CD4-positive, alpha-beta memory T cell (primary cell): ENCODE measurements at regions not wholly inside any gene's neighbourhood (a gene's known extent, or its start where the extent isn't known, plus 50 kb on each side); places are given as distances from the start of the nearest gene placed in this dataset.

Experiments used
- CTCF ChIA-PET: fragments of 350-600 bp; sonication (Branson Sonifier 250); formaldehyde crosslinking; loops from one replicate; lab custom pipeline; 2021; ENCODE audit warnings: inconsistent platforms; ENCODE audit not compliant: partially characterized antibody; lab: Charles Lee
- POLR2A ChIA-PET: fragments of 350-600 bp; sonication (Branson Sonifier 250); formaldehyde crosslinking; loops from one replicate; lab custom pipeline; 2021; ENCODE audit not compliant: partially characterized antibody; lab: Charles Lee
- DNase-seq, 5 donors: peaks; one replicate each; pipeline versions ENCODE4 v3.0.0 to v3.0.0-alpha.2; 2020 to 2022; ENCODE audit warnings: mixed read lengths in 1 of 5
- H3K27ac ChIP-seq: one replicate; pipeline ENCODE4 v1.7.0; 2013; ENCODE audit warnings: low read depth, low read length
- H3K27me3 ChIP-seq: 2 replicates; pipeline ENCODE4 v1.7.0; 2013; ENCODE audit warnings: mild to moderate bottlenecking, low read length, moderate library complexity; ENCODE audit not compliant: insufficient read depth
- H3K36me3 ChIP-seq: 2 replicates; pipeline ENCODE4 v1.7.0; 2013; ENCODE audit warnings: mild to moderate bottlenecking, low read length, moderate library complexity; ENCODE audit not compliant: insufficient read depth
- H3K4me1 ChIP-seq: 2 replicates; pipeline ENCODE4 v1.7.0; 2013; ENCODE audit warnings: mild to moderate bottlenecking, low read length, moderate library complexity; ENCODE audit not compliant: insufficient read depth
- H3K4me3 ChIP-seq, 2 donors: one replicate each; pipeline ENCODE4 v1.7.0; 2013; ENCODE audit warnings: low read length in 2 of 2, mild to moderate bottlenecking in 1 of 2
- H3K9me3 ChIP-seq, 2 donors: one replicate each; pipeline ENCODE4 v1.7.0; 2013; ENCODE audit warnings: low read length in 2 of 2, control low read depth in 1 of 2; ENCODE audit not compliant: control insufficient read depth in 1 of 2
- H3K27ac Mint-ChIP-seq, 7 donors: one replicate each; pipeline ENCODE4 v1.8.0; 2020 to 2021; ENCODE audit warnings: mixed read lengths in 7 of 7, mild to moderate bottlenecking in 6 of 7, inconsistent platforms in 3 of 7, moderate library complexity in 3 of 7
- H3K27me3 Mint-ChIP-seq, 2 donors: one replicate each; pipeline ENCODE4 v1.8.0; 2020 to 2021; ENCODE audit warnings: mixed read lengths in 2 of 2
- H3K36me3 Mint-ChIP-seq, 2 donors: one replicate each; pipeline ENCODE4 v1.8.0; 2020 to 2021; ENCODE audit warnings: mixed read lengths in 2 of 2, inconsistent platforms in 1 of 2, mild to moderate bottlenecking in 1 of 2
- H3K4me1 Mint-ChIP-seq, 4 donors: one replicate each; pipeline ENCODE4 v1.8.0; 2020 to 2021; ENCODE audit warnings: mixed read lengths in 4 of 4, mild to moderate bottlenecking in 1 of 4
- H3K4me3 Mint-ChIP-seq, 8 donors: one replicate each; pipeline ENCODE4 v1.8.0; 2020 to 2021; ENCODE audit warnings: mixed read lengths in 8 of 8, mild to moderate bottlenecking in 7 of 8, moderate library complexity in 6 of 8, inconsistent platforms in 3 of 8
- H3K9me3 Mint-ChIP-seq, 8 donors: one replicate each; pipeline ENCODE4 v1.8.0; 2020 to 2021; ENCODE audit warnings: mixed read lengths in 8 of 8, mild to moderate bottlenecking in 5 of 8, inconsistent platforms in 3 of 8, moderate library complexity in 1 of 8
- intact Hi-C: fragments of 100-400 bp; cut with micrococcal nuclease; formaldehyde crosslinking; loops from one replicate; pipeline ENCODE4 v1.15.1; 2023

- CTCF ChIA-PET, result no interaction called here
- intact Hi-C loops, result no loop called here
Observed at GRCh38 chr13:100754459-100754858, 79.9 kb upstream of the TMTC4 start.

GRCh38 chr13:100753376-100753775 lies 78.8 kb upstream of the TMTC4 start:
- DNase-seq, result no peak

More at GRCh38 chr13:100754459-100754858, 79.9 kb upstream of the TMTC4 start:
- H3K9me3 Mint-ChIP-seq, result no peaks in the 10 kb centered on the region
- Histone ChIP-seq H3K36me3 (no peaks in the 10 kb centered on the region), H3K4me1 (no peaks in the 10 kb centered on the region), H3K27me3 (no peaks in the 10 kb centered on the region), H3K9me3 (no peaks in the 10 kb centered on the region), H3K27ac (no peak overlapping the region), H3K4me3 (no peak overlapping the region)
- no peaks in the 10 kb centered on the region for H3K4me1 Mint-ChIP-seq
- H3K36me3 Mint-ChIP-seq, result no peaks in the 10 kb centered on the region
- H3K27me3 Mint-ChIP-seq, result no peaks in the 10 kb centered on the region
- POLR2A ChIA-PET, result no interaction called here
- H3K4me3 Mint-ChIP-seq, result no peak overlapping the region
- H3K27ac Mint-ChIP-seq, result no peak overlapping the region
- no peak for DNase-seq

GRCh38 chr13:100751826-100752225 lies 77.2 kb upstream of the TMTC4 start:
- no peak for DNase-seq

More at GRCh38 chr13:100753376-100753775, 78.8 kb upstream of the TMTC4 start:
- no peak overlapping the region for H3K4me3 ChIP-seq
- H3K27ac ChIP-seq, result no peak overlapping the region
- Mint-ChIP-seq H3K27ac (no peak overlapping the region), H3K4me1 (no peaks in the 10 kb centered on the region), H3K27me3 (no peaks in the 10 kb centered on the region), H3K4me3 (no peak overlapping the region), H3K9me3 (no peaks in the 10 kb centered on the region), H3K36me3 (no peaks in the 10 kb centered on the region)
- H3K9me3 ChIP-seq, result no peaks in the 10 kb centered on the region
- H3K4me1 ChIP-seq, result no peaks in the 10 kb centered on the region
- CTCF ChIA-PET, result no interaction called here
- POLR2A ChIA-PET, result no interaction called here
- H3K27me3 ChIP-seq, result no peaks in the 10 kb centered on the region
- H3K36me3 ChIP-seq, result no peaks in the 10 kb centered on the region
- intact Hi-C loops, result no loop called here

DNA sequence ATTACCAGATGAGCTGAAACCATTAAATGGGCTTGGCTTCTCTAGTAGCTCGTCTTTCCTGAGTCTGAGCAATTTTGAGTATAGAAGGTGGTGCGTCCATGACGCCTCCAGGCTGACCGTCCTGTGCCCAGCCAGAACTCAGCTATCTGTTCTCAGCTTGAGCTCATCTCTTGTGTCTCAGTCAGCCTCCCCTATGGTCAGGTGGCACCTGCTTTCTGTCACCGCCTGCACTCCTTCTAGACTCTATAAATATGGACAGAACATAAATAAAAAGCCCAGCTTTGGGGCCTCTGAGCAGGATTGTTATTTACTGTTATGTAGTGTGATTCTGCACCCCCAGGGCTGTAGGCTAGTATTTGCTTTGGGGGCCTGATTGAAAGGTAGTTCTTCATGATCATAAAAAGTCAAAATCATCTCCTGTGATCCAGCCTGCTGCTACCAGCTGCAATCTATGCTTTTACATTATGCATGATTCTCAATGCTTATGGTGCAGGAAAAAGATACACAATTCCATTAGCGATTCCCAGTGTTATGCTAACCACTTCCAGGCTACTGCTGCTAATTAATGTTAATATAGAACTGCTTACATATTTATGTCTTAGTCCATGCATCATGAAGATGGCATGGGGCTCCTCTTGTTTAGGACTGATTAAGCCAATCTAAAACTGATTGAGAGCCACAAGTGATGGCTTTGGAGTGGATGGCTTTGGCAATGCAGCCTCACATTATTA lies 72.5 kb upstream of the TMTC4 start:
- Histone ChIP-seq H3K27ac (no peak overlapping the region), H3K27me3 (no peaks in the 10 kb centered on the region), H3K4me3 (no peak overlapping the region), H3K9me3 (no peaks in the 10 kb centered on the region), H3K36me3 (no peaks in the 10 kb centered on the region), H3K4me1 (no peaks in the 10 kb centered on the region)
- no peaks in the 10 kb centered on the region for H3K4me1 Mint-ChIP-seq
- POLR2A ChIA-PET, result no interaction called here
- H3K9me3 Mint-ChIP-seq, result peaks cover 0 to 6% (median 0%) of the 10 kb centered on the region in 8 donors
- H3K4me3 Mint-ChIP-seq, result no peak overlapping the region
- no peak overlapping the region for H3K27ac Mint-ChIP-seq
- CTCF ChIA-PET, result no interaction called here
- no peaks in the 10 kb centered on the region for H3K36me3 Mint-ChIP-seq
- DNase-seq, result no peak
- peaks cover 1 to 4% of the 10 kb centered on the region in 2 donors for H3K27me3 Mint-ChIP-seq
- intact Hi-C loops, result no loop called here

More at GRCh38 chr13:100751826-100752225, 77.2 kb upstream of the TMTC4 start:
- H3K4me3 Mint-ChIP-seq, result no peak overlapping the region
- H3K27ac ChIP-seq, result no peak overlapping the region
- no peak overlapping the region for H3K27ac Mint-ChIP-seq
- no peaks in the 10 kb centered on the region for H3K27me3 Mint-ChIP-seq
- no peaks in the 10 kb centered on the region for H3K36me3 ChIP-seq
- no peaks in the 10 kb centered on the region for H3K27me3 ChIP-seq
- H3K36me3 Mint-ChIP-seq, result no peaks in the 10 kb centered on the region
- no peaks in the 10 kb centered on the region for H3K9me3 ChIP-seq
- H3K4me1 ChIP-seq, result no peaks in the 10 kb centered on the region
- POLR2A ChIA-PET, result no interaction called here
- H3K9me3 Mint-ChIP-seq, result no peaks in the 10 kb centered on the region
- no peak overlapping the region for H3K4me3 ChIP-seq
- no peaks in the 10 kb centered on the region for H3K4me1 Mint-ChIP-seq
- CTCF ChIA-PET, result no interaction called here
- intact Hi-C loops, result no loop called here

GRCh38 chr13:100738176-100738855 lies 63.7 kb upstream of the TMTC4 start:
- no peak overlapping the region for H3K27ac Mint-ChIP-seq
- ChIA-PET CTCF (no interaction called here), POLR2A (no interaction called here)
- no peak overlapping the region for H3K4me3 ChIP-seq
- H3K4me1 Mint-ChIP-seq, result no peaks in the 10 kb centered on the region
- intact Hi-C loops, result no loop called here
- no peaks in the 10 kb centered on the region for H3K27me3 ChIP-seq
- DNase-seq, result no peak
- no peaks in the 10 kb centered on the region for H3K36me3 Mint-ChIP-seq
- no peaks in the 10 kb centered on the region for H3K9me3 ChIP-seq
- H3K9me3 Mint-ChIP-seq, result peaks cover 0 to 6% (median 3%) of the 10 kb centered on the region in 8 donors
- H3K27me3 Mint-ChIP-seq, result peaks cover 11 to 17% of the 10 kb centered on the region in 2 donors
- no peaks in the 10 kb centered on the region for H3K36me3 ChIP-seq
- no peak overlapping the region for H3K4me3 Mint-ChIP-seq
- no peak overlapping the region for H3K27ac ChIP-seq
- no peaks in the 10 kb centered on the region for H3K4me1 ChIP-seq

DNA sequence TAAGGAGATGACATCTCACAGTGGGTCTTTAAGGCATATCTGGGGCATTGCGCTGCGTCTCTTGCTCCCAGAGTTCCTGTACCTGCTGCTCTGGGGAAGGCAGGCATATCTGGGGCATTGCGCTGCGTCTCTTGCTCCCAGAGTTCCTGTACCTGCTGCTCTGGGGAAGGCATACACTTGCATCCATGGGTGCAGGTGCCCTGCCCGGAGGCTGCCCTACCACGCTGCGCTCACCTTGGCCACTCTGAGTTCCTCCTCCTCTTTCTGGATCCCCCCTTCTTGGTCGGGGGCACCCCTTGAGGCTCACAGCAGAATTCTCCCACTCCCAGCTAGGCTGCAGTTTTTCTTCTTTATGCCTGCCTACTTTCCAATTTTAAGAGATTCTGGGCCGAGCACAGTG lies 60.9 kb upstream of the TMTC4 start:
- CTCF ChIA-PET, result no interaction called here
- no peak overlapping the region for H3K27ac ChIP-seq
- no peaks in the 10 kb centered on the region for H3K4me1 Mint-ChIP-seq
- no peak overlapping the region for H3K27ac Mint-ChIP-seq
- peaks cover 0 to 9% (median 3%) of the 10 kb centered on the region in 8 donors for H3K9me3 Mint-ChIP-seq
- H3K4me3 Mint-ChIP-seq, result no peak overlapping the region
- no peaks in the 10 kb centered on the region for H3K9me3 ChIP-seq
- H3K27me3 ChIP-seq, result no peaks in the 10 kb centered on the region
- peaks cover 15 to 18% of the 10 kb centered on the region in 2 donors for H3K27me3 Mint-ChIP-seq
- no peaks in the 10 kb centered on the region for H3K4me1 ChIP-seq
- POLR2A ChIA-PET, result no interaction called here
- H3K36me3 Mint-ChIP-seq, result no peaks in the 10 kb centered on the region
- no peak for DNase-seq
- intact Hi-C loops, result no loop called here
- H3K4me3 ChIP-seq, result no peak overlapping the region
- H3K36me3 ChIP-seq, result no peaks in the 10 kb centered on the region

GRCh38 chr13:100734194-100734720 lies 59.7 kb upstream of the TMTC4 start:
- H3K27me3 ChIP-seq, result no peaks in the 10 kb centered on the region
- Mint-ChIP-seq H3K27ac (no peak overlapping the region), H3K36me3 (no peaks in the 10 kb centered on the region)

More at GRCh38 chr13:100734194-100734720, 59.7 kb upstream of the TMTC4 start:
- H3K27ac ChIP-seq, result no peak overlapping the region
- intact Hi-C loops, result no loop called here
- Mint-ChIP-seq H3K4me3 (no peak overlapping the region), H3K27me3 (peaks cover 16 to 20% of the 10 kb centered on the region in 2 donors), H3K9me3 (peaks cover 0 to 9% (median 3%) of the 10 kb centered on the region in 8 donors), H3K4me1 (peaks cover 0 to under 1% (median 0%) of the 10 kb centered on the region in 4 donors)
- ChIA-PET POLR2A (no interaction called here), CTCF (interaction anchor here (2.5 kb wide), 1 partner anchor 10 kb away, joined by 11 read pairs; no protein-coding TSS in a partner anchor)
- H3K9me3 ChIP-seq, result no peaks in the 10 kb centered on the region
- DNase-seq, result no peak
- H3K4me3 ChIP-seq, result no peak overlapping the region
- H3K4me1 ChIP-seq, result no peaks in the 10 kb centered on the region
- H3K36me3 ChIP-seq, result no peaks in the 10 kb centered on the region
